Astrocyte (in vitro differentiated cells and primary cell): ENCODE measurements at regions not wholly inside any gene's neighbourhood (a gene's known extent, or its start where the extent isn't known, plus 50 kb on each side); places are given as distances from the start of the nearest gene placed in this dataset.

Experiments used
- EZH2 ChIP-seq: IDR thresholded peaks from 2 replicates; pipeline ENCODE4 v1.6.1; 2012; ENCODE audit warnings: mild to moderate bottlenecking, low read length, inconsistent platforms; ENCODE audit not compliant: insufficient read depth
- TF ChIP-seq, protein P1 (sequence below): IDR thresholded peaks from 2 replicates; pipeline ENCODE4 v1.5.1; 2011; ENCODE audit warnings: low read depth, mild to moderate bottlenecking, inconsistent platforms, low read length, moderate library complexity; ENCODE audit not compliant: insufficient read depth

- TF ChIP-seq EZH2, result no peak
- TF ChIP-seq, protein P1, sequence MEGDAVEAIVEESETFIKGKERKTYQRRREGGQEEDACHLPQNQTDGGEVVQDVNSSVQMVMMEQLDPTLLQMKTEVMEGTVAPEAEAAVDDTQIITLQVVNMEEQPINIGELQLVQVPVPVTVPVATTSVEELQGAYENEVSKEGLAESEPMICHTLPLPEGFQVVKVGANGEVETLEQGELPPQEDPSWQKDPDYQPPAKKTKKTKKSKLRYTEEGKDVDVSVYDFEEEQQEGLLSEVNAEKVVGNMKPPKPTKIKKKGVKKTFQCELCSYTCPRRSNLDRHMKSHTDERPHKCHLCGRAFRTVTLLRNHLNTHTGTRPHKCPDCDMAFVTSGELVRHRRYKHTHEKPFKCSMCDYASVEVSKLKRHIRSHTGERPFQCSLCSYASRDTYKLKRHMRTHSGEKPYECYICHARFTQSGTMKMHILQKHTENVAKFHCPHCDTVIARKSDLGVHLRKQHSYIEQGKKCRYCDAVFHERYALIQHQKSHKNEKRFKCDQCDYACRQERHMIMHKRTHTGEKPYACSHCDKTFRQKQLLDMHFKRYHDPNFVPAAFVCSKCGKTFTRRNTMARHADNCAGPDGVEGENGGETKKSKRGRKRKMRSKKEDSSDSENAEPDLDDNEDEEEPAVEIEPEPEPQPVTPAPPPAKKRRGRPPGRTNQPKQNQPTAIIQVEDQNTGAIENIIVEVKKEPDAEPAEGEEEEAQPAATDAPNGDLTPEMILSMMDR, result no peak
Observed at GRCh38 chr7:88629559-88629958, 129.9 kb upstream of the ZNF804B start.
